ENCODE measurements at regions not wholly inside any gene's neighbourhood (a gene's known extent, or its start where the extent isn't known, plus 50 kb on each side); places are given as distances from the start of the nearest gene placed in this dataset.

DNA sequence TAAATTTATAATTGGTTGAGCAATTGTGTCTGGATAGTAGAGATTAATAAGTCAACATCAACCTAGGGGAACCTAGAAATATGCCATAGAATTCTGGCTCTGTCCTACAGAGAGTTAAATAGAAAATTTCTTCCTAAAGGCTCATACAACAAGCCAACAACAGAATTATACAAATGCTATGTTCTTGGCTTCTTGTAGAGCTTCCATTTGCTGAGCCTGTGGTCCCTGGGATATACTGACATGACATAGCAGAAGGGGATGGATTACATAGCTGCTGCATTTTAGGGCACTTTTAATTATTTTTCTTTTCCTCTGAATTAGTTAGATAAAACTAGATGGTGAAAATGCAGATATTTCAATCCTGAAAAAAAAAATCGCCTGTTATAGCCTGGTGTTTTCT lies 95.5 kb upstream of the ST6GAL2 start:
- ATAC-seq (no peak), FAIRE-seq (no peak), DNase-seq (ENCODE audit: extremely low read depth in 1 of 4, low spot score in 3 of 4) (no peak)
- H3K27me3 ChIP-seq (ENCODE audit: control insufficient read depth in 2 of 2, insufficient read depth in 2 of 2, low read length in 2 of 2), result no peaks in the 10 kb centered on the region
- ChIA-PET CTCF (ENCODE audit: low intra/inter-chr PET ratio) (no interaction called here), POLR2A (interaction anchor here (0.9 kb wide), 1 partner anchor 9 kb away, joined by 3 read pairs; no protein-coding TSS in a partner anchor)
- no peak overlapping the region for H3K4me2 ChIP-seq (ENCODE audit: insufficient read depth, low read length)
- BruUV-seq (replicated peaks), result no TSS peak
- no peaks in the 10 kb centered on the region for H3K9me1 ChIP-seq (ENCODE audit: control insufficient read depth, insufficient read depth, low read length)
- TF ChIP-seq BCL6 (CRISPR knock-in tag; IDR thresholded peaks at IDR 0.05) (no peak), ZNF764 (CRISPR knock-in tag; IDR thresholded peaks at IDR 0.05; ENCODE audit: low read depth) (no peak)
- TF ChIP-seq, protein P1, sequence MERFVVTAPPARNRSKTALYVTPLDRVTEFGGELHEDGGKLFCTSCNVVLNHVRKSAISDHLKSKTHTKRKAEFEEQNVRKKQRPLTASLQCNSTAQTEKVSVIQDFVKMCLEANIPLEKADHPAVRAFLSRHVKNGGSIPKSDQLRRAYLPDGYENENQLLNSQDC (CRISPR knock-in tag; IDR thresholded peaks at IDR 0.05), result no peak
- TF ChIP-seq, protein P2, sequence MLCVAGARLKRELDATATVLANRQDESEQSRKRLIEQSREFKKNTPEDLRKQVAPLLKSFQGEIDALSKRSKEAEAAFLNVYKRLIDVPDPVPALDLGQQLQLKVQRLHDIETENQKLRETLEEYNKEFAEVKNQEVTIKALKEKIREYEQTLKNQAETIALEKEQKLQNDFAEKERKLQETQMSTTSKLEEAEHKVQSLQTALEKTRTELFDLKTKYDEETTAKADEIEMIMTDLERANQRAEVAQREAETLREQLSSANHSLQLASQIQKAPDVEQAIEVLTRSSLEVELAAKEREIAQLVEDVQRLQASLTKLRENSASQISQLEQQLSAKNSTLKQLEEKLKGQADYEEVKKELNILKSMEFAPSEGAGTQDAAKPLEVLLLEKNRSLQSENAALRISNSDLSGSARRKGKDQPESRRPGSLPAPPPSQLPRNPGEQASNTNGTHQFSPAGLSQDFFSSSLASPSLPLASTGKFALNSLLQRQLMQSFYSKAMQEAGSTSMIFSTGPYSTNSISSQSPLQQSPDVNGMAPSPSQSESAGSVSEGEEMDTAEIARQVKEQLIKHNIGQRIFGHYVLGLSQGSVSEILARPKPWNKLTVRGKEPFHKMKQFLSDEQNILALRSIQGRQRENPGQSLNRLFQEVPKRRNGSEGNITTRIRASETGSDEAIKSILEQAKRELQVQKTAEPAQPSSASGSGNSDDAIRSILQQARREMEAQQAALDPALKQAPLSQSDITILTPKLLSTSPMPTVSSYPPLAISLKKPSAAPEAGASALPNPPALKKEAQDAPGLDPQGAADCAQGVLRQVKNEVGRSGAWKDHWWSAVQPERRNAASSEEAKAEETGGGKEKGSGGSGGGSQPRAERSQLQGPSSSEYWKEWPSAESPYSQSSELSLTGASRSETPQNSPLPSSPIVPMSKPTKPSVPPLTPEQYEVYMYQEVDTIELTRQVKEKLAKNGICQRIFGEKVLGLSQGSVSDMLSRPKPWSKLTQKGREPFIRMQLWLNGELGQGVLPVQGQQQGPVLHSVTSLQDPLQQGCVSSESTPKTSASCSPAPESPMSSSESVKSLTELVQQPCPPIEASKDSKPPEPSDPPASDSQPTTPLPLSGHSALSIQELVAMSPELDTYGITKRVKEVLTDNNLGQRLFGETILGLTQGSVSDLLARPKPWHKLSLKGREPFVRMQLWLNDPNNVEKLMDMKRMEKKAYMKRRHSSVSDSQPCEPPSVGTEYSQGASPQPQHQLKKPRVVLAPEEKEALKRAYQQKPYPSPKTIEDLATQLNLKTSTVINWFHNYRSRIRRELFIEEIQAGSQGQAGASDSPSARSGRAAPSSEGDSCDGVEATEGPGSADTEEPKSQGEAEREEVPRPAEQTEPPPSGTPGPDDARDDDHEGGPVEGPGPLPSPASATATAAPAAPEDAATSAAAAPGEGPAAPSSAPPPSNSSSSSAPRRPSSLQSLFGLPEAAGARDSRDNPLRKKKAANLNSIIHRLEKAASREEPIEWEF (CRISPR knock-in tag; IDR thresholded peaks at IDR 0.05), result no peak
- H3K79me2 ChIP-seq (ENCODE audit: control insufficient read depth, insufficient read depth, low read length), result no peaks in the 10 kb centered on the region
- H3K36me3 ChIP-seq (ENCODE audit: control insufficient read depth, insufficient read depth, low read length), result no peaks in the 10 kb centered on the region
- in situ Hi-C loops (cut with MboI), result no loop called here
- no peak overlapping the region for H3K4me3 ChIP-seq
- WGBS (ENCODE audit: insufficient coverage, low coverage, missing lambda C conversion rate), result 0% methylated on average over 1 of the region's 1 CpG
- no peak overlapping the region for H2AFZ ChIP-seq (ENCODE audit: low read depth, low read length)
- no peaks in the 10 kb centered on the region for H3K4me1 ChIP-seq (replicated peaks in 1 of 2; ENCODE audit: control insufficient read depth in 2 of 2, insufficient read depth in 2 of 2, low read length in 2 of 2)
- no peak overlapping the region for H3K9ac ChIP-seq (ENCODE audit: insufficient read depth in 1 of 2, low read depth in 2 of 2, low read length in 2 of 2)
- no peaks in the 10 kb centered on the region for H4K20me1 ChIP-seq (replicated peaks; ENCODE audit: control insufficient read depth, insufficient read depth, low read length)
- intact Hi-C loops (cut with micrococcal nuclease), result no loop called here
- no peaks in the 10 kb centered on the region for H3K9me3 ChIP-seq (replicated peaks; ENCODE audit: control insufficient read depth, insufficient read depth, low read depth, low read length)
- H3K27ac ChIP-seq (ENCODE audit: extremely low read depth, low read depth, low read length), result no peak overlapping the region

All from K562 (cell line).